RPMI8226 (cell line): ENCODE measurements at regions not wholly inside any gene's neighbourhood (a gene's known extent, or its start where the extent isn't known, plus 50 kb on each side); places are given as distances from the start of the nearest gene placed in this dataset.
A peak's percentile ranks its signal among the peaks of the same experiment; 100 is the strongest.

ENCODE experiments used
- DNase-seq: peaks from one replicate; pipeline ENCODE4 v3.0.0-alpha.2; 2015

GRCh38 chr10:111953949-111954348 is 229.6 kb downstream of the GPAM start:
- DNase-seq = no peak

DNA sequence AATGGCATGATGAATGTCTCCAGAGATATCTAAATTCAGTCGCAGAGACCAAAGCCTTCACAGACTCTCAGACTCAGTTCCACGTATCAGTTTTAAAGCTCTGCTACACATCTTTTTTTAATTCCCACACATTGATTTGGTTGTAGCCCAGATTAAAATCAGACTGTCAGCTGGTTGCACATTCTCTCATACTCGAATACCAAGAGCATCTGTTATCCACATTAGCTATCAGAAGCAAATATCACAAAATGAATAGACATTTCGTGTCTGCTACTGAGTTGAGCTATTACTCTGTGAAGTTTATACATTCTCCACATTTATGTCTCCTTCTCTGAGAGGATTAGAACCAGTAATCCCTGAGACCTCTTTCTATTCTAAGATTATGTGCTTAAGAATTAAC is 229.2 kb downstream of the GPAM start:
- no peak for DNase-seq

- DNase-seq = no peak
Measured at GRCh38 chr10:111956841-111957240, 226.7 kb downstream of the GPAM start.

GRCh38 chr10:111962951-111963350 is 220.6 kb downstream of the GPAM start:
- DNase-seq = no peak

GRCh38 chr10:111967116-111967515 is 216.4 kb downstream of the GPAM start:
- DNase-seq = no peak

GRCh38 chr10:111967547-111967946 is 216.0 kb downstream of the GPAM start:
- no peak for DNase-seq

GRCh38 chr10:111968647-111969046 is 214.9 kb downstream of the GPAM start:
- no peak for DNase-seq

GRCh38 chr10:111970111-111970510 is 213.5 kb downstream of the GPAM start:
- DNase-seq = no peak

GRCh38 chr10:111972109-111972508 is 211.5 kb downstream of the GPAM start:
- no peak for DNase-seq

DNA sequence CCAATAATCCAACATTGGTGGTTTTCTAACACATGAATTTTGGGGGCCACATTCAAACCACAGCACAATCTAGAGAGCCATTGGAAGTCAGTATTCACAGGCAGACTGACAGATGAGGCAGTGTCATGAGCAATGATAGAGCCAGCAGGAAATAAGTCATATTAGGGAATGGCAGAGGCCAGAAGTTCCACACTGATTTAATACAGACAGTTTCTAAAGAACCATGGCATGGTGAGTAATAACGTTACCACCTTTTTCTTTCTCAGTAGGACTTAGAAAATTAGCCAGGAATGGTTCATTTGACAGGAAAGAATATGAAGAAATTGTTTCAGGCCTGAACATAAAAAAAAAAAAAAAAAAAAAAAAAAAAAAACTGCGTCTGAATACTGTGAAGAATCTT is 210.3 kb downstream of the GPAM start:
- DNase-seq = no peak

GRCh38 chr10:111973826-111974225 is 209.7 kb downstream of the GPAM start:
- no peak for DNase-seq

DNA sequence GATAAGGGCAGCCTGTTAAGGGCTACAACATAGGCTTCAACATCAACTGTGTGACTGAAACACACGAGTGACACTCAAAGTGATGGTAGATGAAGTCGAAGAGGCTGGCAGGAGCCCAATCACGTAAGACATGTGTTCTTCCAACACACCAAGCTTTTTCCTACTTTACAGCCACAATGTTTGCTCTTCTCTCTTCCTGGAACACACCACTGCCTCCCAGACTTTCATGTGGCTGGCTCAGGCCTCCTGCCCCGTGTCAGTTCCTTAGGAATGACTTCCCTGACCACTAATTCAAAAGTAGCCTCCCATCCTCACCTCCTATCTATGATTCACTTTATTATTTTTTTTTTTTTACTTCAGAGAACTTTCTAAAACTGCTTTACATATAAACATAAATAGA is 209.2 kb downstream of the GPAM start:
- DNase-seq = no peak

GRCh38 chr10:111976557-111976956 is 207.0 kb downstream of the GPAM start:
- no peak for DNase-seq

- no peak for DNase-seq
Measured at GRCh38 chr10:111984057-111984456, 199.5 kb downstream of the GPAM start.

DNA sequence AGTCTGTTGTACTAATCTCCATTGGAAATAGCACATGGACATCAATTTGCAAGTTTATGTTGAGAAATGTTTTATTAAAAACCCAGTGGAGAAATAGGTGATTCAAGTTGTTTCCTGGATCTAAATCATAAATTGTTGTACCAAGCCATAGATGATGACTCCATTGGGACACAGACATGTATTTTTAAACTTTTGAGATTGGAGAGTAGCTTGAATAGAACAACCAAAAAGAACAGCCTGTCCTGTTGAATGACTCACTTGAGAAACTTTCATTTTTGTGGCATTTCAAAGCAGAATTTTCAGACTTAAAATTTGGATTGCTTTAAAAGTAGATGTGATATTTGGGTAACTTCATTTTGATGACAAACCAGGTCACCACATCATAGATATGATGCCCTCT is 197.5 kb downstream of the GPAM start:
- DNase-seq = no peak

GRCh38 chr10:111988646-111989045 is 194.9 kb downstream of the GPAM start:
- DNase-seq = no peak

- DNase-seq = peak; percentile 13
Measured at GRCh38 chr10:111989136-111989911, 194.2 kb downstream of the GPAM start.

- no peak for DNase-seq
Measured at GRCh38 chr10:111990734-111991133, 192.8 kb downstream of the GPAM start.

DNA sequence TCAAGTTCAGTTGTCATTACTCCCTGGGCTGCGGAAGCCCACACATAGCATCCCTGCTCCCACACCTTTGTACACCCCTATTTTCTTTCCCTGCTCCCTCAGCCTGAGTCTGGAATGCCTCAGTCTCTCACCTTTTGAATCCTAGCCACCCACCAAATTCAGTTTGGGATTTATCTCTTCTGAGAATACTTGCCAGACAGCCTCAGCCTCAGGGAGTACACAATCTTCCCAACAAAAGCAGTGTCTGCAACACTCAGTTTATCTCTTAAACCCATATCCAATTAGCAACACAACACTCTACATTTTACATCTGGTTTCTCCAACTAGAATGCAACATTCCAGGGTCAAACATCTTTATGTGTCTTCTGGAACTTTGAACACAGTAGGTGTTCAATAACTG is 190.2 kb downstream of the GPAM start:
- DNase-seq = no peak

GRCh38 chr10:111993872-111994426 is 189.6 kb downstream of the GPAM start:
- no peak for DNase-seq

DNA sequence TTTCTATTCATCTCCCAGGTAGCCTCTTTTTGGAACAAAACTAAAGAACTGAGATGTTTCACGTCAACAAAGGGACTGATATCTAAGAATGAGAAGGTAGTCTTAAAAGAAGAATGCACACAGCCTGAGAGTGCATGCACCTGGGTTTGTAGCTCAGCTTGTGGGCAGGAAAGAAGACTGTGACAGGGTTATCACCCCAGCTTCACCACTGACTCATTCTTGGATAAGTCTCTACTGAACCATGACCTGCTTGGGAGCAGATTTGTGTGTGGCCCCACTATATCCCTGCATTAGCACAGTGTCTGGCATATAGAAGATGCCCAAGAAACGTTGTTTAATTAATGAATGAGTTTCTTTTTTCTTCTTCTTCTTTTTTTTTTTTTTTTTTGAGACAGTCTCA is 187.5 kb downstream of the GPAM start:
- no peak for DNase-seq

- no peak for DNase-seq
Measured at GRCh38 chr10:111998728-111999127, 184.8 kb downstream of the GPAM start.

DNA sequence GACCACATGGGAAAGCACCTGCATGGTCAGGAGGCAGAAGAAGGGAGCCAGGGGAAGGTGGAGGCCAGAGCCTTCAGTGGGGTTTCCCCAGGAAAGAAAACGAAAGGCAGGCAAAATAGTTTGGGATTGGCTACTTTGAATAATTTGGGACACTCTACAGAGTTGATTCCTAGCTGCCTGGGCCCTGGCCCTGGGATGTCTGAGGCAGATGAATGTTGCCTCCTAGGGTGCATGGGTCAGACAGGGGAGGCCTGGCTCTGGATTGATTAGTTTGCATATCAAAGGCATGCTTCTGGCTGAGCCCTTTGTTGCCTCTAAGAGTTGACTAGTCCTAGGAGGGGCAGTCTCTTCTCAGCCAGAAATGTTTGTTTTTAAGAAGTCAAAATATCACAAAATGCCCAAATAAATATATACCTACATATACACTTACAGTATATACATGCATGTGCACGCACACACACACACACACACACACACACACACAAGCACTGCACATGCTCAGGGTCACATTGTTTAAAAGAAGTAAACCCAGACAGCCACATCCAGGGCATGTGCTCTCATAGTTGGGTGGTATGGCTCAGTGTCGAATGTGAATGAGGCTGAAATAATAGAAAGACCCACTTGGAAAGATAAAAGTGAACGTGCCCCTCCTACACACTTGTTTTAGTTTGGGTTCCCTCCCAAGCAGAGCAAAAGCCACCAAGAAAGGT is 184.2 kb downstream of the GPAM start:
- no peak for DNase-seq

DNA sequence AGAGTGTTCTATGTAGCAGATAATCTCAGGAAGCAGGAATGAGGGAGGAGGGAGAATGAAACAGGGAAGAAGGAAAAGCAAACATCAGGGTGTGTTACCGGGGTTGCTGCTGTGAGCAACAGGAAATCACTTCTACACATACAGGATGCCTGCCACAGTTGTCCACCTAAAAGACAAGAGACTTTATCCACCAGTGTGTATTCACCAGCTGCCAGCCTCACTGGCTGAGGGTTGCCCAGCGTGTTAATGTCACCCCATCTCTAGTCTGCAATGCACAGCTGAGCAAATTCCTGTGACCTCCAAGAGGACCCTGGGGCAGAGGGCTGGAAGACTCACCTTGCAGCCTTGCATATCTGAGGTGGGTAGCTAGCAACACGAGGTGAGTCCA is 183.7 kb downstream of the GPAM start:
- DNase-seq = no peak
